ENCODE measurements at regions not wholly inside any gene's neighbourhood (a gene's known extent, or its start where the extent isn't known, plus 50 kb on each side); places are given as distances from the start of the nearest gene placed in this dataset.

GRCh38 chr3:655824-656223 lies 437.0 kb upstream of the CNTN6 start:
- TF ChIP-seq CTCF (IDR thresholded peaks at IDR 0.05): no peak
- no peak for TF ChIP-seq POLR2A (IDR thresholded peaks at IDR 0.05)
- no peak for TF ChIP-seq POLR2AphosphoS5 (IDR thresholded peaks at IDR 0.05)
